Ishikawa (cell line): ENCODE measurements at regions not wholly inside any gene's neighbourhood (a gene's known extent, or its start where the extent isn't known, plus 50 kb on each side); places are given as distances from the start of the nearest gene placed in this dataset.

Source experiments
- CEBPB ChIP-seq: IDR thresholded peaks from 2 replicates; pipeline ENCODE4 v1.6.1; 2012
- CREB1 ChIP-seq: IDR thresholded peaks from 2 replicates; pipeline ENCODE4 v1.6.1; 2012; ENCODE audit warnings: low read depth
- EGR1 ChIP-seq: IDR thresholded peaks from 2 replicates; pipeline ENCODE4 v1.6.1; 2012
- EP300 ChIP-seq: IDR thresholded peaks from 2 replicates; pipeline ENCODE4 v1.6.1; 2012; ENCODE audit warnings: borderline replicate concordance
- FOXM1 ChIP-seq: IDR thresholded peaks from 2 replicates; pipeline ENCODE4 v1.6.1; 2012; ENCODE audit warnings: low read depth, borderline replicate concordance
- MAX ChIP-seq: IDR thresholded peaks from 2 replicates; pipeline ENCODE4 v1.6.1; 2012
- NFIC ChIP-seq: IDR thresholded peaks from 2 replicates; pipeline ENCODE4 v1.6.1; 2012
- RAD21 ChIP-seq: IDR thresholded peaks from 2 replicates; pipeline ENCODE4 v1.6.1; 2012; ENCODE audit warnings: low read depth
- TAF1 ChIP-seq: IDR thresholded peaks from 2 replicates; pipeline ENCODE4 v1.6.1; 2012; ENCODE audit warnings: low read depth, mild to moderate bottlenecking
- TCF12 ChIP-seq: IDR thresholded peaks from 2 replicates; pipeline ENCODE4 v1.6.1; 2012; ENCODE audit warnings: low read depth
- TEAD4 ChIP-seq: IDR thresholded peaks from 2 replicates; pipeline ENCODE4 v1.6.1; 2012
- USF1 ChIP-seq: IDR thresholded peaks from 2 replicates; pipeline ENCODE4 v1.6.1; 2012
- YY1 ChIP-seq: IDR thresholded peaks from 2 replicates; pipeline ENCODE4 v1.6.1; 2012; ENCODE audit warnings: low read depth
- ZBTB7A ChIP-seq: IDR thresholded peaks from 2 replicates; pipeline ENCODE4 v1.6.1; 2012; ENCODE audit warnings: low read depth
- TF ChIP-seq, protein P1 (sequence below): IDR thresholded peaks from 2 replicates; pipeline ENCODE4 v1.6.1; 2012; ENCODE audit warnings: low read depth, mild to moderate bottlenecking

DNA sequence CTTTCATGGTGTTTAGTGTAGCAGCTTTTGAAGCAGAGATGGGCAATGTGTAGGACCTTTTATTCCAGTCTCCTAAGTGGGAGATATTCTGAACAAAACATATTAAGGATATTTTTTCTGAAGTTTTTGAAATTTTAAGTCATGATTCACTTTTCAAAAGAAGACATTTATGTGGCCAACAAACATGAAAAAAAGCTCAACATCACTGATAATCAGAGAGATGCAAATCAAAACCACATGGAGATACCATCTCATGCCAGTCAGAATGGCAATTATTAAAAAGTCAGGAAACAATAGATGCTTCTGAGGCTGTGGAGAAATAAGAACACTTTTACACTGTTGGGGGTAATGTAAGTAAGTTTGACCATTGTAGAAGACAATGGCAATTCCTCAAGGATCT, 76.0 kb downstream of the FAT4 start:
- TF ChIP-seq, protein P1, sequence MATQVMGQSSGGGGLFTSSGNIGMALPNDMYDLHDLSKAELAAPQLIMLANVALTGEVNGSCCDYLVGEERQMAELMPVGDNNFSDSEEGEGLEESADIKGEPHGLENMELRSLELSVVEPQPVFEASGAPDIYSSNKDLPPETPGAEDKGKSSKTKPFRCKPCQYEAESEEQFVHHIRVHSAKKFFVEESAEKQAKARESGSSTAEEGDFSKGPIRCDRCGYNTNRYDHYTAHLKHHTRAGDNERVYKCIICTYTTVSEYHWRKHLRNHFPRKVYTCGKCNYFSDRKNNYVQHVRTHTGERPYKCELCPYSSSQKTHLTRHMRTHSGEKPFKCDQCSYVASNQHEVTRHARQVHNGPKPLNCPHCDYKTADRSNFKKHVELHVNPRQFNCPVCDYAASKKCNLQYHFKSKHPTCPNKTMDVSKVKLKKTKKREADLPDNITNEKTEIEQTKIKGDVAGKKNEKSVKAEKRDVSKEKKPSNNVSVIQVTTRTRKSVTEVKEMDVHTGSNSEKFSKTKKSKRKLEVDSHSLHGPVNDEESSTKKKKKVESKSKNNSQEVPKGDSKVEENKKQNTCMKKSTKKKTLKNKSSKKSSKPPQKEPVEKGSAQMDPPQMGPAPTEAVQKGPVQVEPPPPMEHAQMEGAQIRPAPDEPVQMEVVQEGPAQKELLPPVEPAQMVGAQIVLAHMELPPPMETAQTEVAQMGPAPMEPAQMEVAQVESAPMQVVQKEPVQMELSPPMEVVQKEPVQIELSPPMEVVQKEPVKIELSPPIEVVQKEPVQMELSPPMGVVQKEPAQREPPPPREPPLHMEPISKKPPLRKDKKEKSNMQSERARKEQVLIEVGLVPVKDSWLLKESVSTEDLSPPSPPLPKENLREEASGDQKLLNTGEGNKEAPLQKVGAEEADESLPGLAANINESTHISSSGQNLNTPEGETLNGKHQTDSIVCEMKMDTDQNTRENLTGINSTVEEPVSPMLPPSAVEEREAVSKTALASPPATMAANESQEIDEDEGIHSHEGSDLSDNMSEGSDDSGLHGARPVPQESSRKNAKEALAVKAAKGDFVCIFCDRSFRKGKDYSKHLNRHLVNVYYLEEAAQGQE, result no peak
- TF ChIP-seq ZBTB7A (no peak), FOXM1 (no peak), TCF12 (no peak), RAD21 (no peak), EP300 (no peak), CREB1 (no peak)

- TF ChIP-seq, protein P1, result no peak
- TF ChIP-seq CREB1 (no peak), MAX (no peak), TCF12 (no peak), YY1 (no peak), TAF1 (no peak), RAD21 (no peak), FOXM1 (no peak)
Measured at GRCh38 chr4:125392694-125393093, 77.9 kb downstream of the FAT4 start.

DNA sequence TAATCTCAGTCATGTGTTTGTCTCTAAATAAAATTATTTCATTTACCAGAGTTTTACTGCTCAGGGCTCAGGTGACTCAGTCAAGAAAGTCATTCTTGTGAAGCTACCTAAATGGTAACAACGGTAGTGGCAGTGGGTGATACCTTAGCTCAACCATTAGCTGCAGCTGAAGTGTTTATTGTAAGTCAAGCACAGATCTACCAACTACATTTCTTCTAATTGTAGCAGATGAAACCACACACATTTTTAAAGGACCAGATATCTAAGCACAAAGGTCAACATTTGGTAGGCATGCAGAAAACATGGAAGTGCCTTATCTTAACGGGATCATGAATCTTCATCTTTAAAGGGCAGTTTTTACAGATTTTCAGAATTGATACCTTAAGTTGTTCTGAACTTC, 79.1 kb downstream of the FAT4 start:
- TF ChIP-seq, protein P1, result no peak

DNA sequence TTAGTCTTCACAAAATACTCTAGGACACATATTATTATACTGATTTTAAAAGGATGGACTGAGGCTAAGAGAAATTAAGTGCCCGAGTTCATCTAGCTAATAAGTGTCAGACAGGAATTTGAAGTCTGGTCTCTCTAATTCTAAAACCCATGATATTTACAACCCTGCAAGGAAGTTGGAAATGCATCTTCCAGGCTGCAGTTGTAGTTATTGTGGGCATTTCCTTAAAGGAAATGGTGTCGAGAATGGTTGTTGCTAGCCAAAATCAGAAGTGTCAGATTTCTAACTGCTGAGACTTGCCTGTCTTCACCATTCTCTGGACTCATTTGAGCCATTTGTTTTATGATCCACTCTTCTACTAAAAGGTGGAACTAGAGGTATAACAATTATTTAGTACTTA, 82.5 kb downstream of the FAT4 start:
- TF ChIP-seq TEAD4 (no peak), EP300 (no peak), TAF1 (no peak), YY1 (no peak), CEBPB (no peak), USF1 (no peak), CREB1 (no peak), NFIC (no peak), FOXM1 (no peak), ZBTB7A (no peak), EGR1 (no peak), MAX (no peak), TCF12 (no peak), RAD21 (no peak)
- TF ChIP-seq, protein P1, result no peak
